NB4 (cell line): ENCODE measurements at regions not wholly inside any gene's neighbourhood (a gene's known extent, or its start where the extent isn't known, plus 50 kb on each side); places are given as distances from the start of the nearest gene placed in this dataset.

Source experiments
- DNase-seq: peaks from one replicate; pipeline ENCODE4 v3.0.0; 2010; ENCODE audit warnings: low read depth
- H3K4me3 ChIP-seq: one replicate; pipeline ENCODE4 v1.5.1; 2011; ENCODE audit warnings: mild to moderate bottlenecking, low read depth, low read length, moderate library complexity
- CTCF ChIP-seq: IDR thresholded peaks from one replicate; pipeline ENCODE4 v1.5.1; 2012; ENCODE audit warnings: low read depth, low read length
- MAX ChIP-seq: IDR thresholded peaks from 2 replicates; pipeline ENCODE4 v1.6.1; 2011; ENCODE audit warnings: low read depth, low read length
- MYC ChIP-seq: IDR thresholded peaks from 2 replicates; pipeline ENCODE4 v1.6.1; 2011; ENCODE audit warnings: low read depth, low read length
- POLR2A ChIP-seq: IDR thresholded peaks from 2 replicates; pipeline ENCODE4 v1.6.1; 2011; ENCODE audit warnings: mild to moderate bottlenecking; ENCODE audit not compliant: insufficient read length; ENCODE audit errors: extremely low read depth

- TF ChIP-seq CTCF: peak; percentile 16
- TF ChIP-seq MAX: no peak
- H3K4me3 ChIP-seq: no peak overlapping the region
- DNase-seq: peak; percentile 8
These were observed 105.4 kb downstream of the TTC8 start for GRCh38 chr14:88929656-88930436.

- no peak for DNase-seq
- H3K4me3 ChIP-seq: no peak overlapping the region
- TF ChIP-seq POLR2A: no peak
- TF ChIP-seq MYC: no peak
- TF ChIP-seq MAX: no peak
- no peak for TF ChIP-seq CTCF
These were observed 107.1 kb downstream of the TTC8 start for GRCh38 chr14:88931321-88932110.

GRCh38 chr14:88933191-88933590 lies 108.7 kb downstream of the TTC8 start:
- TF ChIP-seq MYC (no peak), MAX (no peak), CTCF (no peak), POLR2A (no peak)
- H3K4me3 ChIP-seq: no peak overlapping the region
- no peak for DNase-seq

- DNase-seq: no peak
- TF ChIP-seq CTCF: no peak
- TF ChIP-seq POLR2A: no peak
- no peak for TF ChIP-seq MYC
- TF ChIP-seq MAX: no peak
These were observed 109.9 kb downstream of the TTC8 start for GRCh38 chr14:88934351-88934806.

GRCh38 chr14:88935083-88935482 lies 110.6 kb downstream of the TTC8 start:
- DNase-seq: no peak
- H3K4me3 ChIP-seq: no peak overlapping the region
- TF ChIP-seq POLR2A (no peak), CTCF (no peak), MAX (no peak), MYC (no peak)

More at GRCh38 chr14:88934351-88934806, 109.9 kb downstream of the TTC8 start:
- H3K4me3 ChIP-seq: no peak overlapping the region
